Effector CD4-positive, alpha-beta T cell (primary cell): ENCODE measurements at regions not wholly inside any gene's neighbourhood (a gene's known extent, or its start where the extent isn't known, plus 50 kb on each side); places are given as distances from the start of the nearest gene placed in this dataset.
"Not testable (repeated sequence)": the region's sequence is repeated elsewhere in the genome, so short reads cannot be mapped to it uniquely, and the experiment has no call there.

Source experiments
- DNase-seq: peaks from one replicate; pipeline ENCODE4 v3.0.0-alpha.2; 2020

DNA sequence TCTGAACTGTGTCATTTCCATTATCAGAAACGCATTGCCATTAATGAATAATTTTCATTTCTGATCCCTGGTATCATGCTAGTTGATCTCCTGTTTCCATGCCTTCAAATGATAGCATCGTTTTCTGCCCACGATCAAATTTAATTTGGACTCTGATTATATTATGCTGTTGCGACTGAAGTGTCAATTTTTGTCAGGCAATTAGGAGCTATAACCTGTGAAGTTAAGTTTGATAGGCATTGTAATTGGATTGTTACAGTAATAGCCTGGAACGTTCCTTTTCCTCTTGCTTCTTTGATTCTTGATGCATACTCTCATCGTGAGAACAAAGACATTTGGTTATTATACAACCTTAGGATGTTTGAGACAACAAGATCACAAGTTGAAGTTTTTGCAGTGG is 356.3 kb downstream of the VRK1 start:
- DNase-seq: no peak

DNA sequence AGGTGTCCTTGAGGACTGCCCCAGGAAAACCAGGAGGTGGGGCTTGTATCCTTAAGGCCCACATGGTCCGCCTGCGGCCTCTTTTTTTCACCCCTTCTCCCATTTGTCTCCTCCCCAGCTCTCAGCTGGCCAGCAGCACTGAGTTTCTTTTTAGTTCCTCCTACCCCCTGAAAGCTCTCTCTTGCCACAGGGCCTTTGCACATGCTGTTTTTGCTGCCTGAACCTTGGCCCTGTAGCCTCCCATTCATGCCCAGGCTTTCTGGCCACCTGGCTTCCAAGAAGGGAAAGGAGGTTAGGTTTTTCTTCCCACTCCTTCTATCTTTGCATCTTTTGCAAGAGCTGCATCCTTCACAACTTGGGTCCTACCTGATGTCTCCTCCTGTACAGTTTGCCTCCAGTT is 358.1 kb downstream of the VRK1 start:
- no peak for DNase-seq

DNA sequence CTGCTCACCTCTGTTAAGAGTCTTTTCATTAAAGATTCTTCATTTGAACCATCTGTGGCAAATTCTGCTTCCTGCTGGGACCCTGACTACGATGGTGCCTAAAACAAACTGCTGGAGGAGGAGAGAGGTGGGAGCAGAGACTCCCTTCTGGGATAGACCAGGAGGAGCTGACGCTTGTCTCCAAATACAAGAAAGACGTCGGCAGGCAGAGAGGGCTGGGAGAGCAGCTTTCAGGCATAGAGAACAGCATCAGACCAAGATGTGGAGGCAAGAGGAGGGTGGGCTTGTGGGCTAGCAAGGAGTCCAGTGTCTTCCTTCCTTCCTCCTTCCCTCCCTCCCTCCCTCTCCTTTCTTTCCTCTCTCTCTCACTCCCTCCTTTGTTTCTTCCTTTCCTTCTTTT is 358.6 kb downstream of the VRK1 start:
- DNase-seq: no peak

GRCh38 chr14:97156705-97157104 is 359.5 kb downstream of the VRK1 start:
- no peak for DNase-seq

GRCh38 chr14:97158102-97158501 is 360.9 kb downstream of the VRK1 start:
- no peak for DNase-seq

DNA sequence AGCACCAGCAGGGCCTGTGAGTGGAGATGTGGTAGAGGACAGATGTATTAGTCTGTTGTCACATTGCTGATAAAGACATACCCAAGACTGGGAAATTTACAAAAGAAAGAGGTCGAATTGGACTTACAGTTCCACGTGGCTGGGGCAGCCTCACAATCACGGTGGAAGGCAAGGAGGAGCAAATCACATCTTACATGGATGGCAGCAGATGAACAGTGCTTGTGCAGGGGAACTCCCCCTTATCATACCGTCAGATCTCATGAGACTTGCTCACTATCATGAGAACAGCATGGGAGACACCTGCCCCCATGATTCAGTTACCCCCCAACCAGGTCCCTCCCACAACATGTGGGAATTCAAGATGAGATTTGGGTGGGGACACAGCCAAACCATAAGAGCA is 361.9 kb downstream of the VRK1 start:
- no peak for DNase-seq

- no peak for DNase-seq
Measured at GRCh38 chr14:97162621-97163020, 365.4 kb downstream of the VRK1 start.

DNA sequence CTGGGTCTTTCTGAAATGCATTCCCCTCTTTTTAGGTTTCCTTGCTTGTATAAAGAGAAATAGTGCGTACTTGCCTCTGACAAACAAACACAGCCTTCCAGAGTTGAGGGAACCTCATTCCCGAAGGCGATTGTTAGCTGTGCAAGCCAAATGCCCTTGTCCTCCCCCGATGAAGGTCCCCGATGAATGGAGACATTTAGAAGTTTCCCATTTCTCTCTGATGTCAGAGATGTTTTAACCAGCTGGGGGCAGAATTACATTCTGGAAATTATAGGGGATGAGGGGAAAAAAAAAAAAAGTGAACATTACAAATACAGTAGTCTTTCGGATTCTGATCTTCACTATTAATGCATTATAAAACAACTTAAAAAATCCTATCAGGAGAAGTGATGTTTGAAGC is 366.8 kb downstream of the VRK1 start:
- DNase-seq: no peak

- no peak for DNase-seq
Measured at GRCh38 chr14:97166497-97166896, 369.3 kb downstream of the VRK1 start.

GRCh38 chr14:97167577-97167976 is 370.4 kb downstream of the VRK1 start:
- DNase-seq: not testable (repeated sequence)

GRCh38 chr14:97172644-97173043 is 375.5 kb downstream of the VRK1 start:
- no peak for DNase-seq

GRCh38 chr14:97177016-97177415 is 379.8 kb downstream of the VRK1 start:
- DNase-seq: peak; percentile 28

- no peak for DNase-seq
Measured at GRCh38 chr14:97177635-97178034, 380.5 kb downstream of the VRK1 start.

DNA sequence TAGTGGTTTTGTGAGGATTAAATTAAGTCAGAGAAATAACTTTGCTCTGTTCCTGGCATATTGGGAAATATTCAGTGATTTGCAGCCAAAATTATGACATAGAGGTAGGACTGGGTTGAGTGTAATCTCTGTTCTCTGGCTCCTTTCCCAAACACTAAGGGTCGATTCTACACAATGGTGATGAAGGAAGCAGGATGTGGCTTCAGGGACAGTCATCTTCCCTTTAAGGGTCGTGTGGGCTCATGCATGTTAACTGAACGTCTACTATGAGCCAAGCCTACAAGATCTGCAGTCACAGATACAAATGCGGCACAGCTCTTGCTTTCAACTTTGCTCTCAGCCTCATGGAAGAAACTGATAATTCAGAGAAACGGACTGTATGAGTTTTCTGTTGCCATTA is 381.6 kb downstream of the VRK1 start:
- no peak for DNase-seq

DNA sequence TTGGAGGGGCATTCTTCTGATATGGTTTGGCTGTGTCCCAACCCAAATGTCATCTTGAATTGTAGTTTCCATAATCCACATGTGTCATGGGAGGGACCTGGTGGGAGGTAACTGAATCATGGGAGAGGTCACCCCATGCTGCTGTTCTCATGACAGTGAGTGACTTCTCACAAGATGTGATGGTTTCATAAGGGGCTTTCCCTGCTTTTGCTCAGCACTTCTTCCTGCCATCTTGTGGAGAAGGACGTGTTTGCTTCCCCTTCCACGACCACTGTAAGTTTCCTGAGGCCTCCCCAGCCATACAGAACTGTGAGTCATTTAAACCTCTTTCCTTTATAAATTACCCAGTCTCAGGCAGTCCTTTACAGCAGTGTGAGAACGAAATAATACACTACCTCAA is 382.4 kb downstream of the VRK1 start:
- DNase-seq: no peak

- no peak for DNase-seq
Measured at GRCh38 chr14:97180304-97181200, 383.4 kb downstream of the VRK1 start.

DNA sequence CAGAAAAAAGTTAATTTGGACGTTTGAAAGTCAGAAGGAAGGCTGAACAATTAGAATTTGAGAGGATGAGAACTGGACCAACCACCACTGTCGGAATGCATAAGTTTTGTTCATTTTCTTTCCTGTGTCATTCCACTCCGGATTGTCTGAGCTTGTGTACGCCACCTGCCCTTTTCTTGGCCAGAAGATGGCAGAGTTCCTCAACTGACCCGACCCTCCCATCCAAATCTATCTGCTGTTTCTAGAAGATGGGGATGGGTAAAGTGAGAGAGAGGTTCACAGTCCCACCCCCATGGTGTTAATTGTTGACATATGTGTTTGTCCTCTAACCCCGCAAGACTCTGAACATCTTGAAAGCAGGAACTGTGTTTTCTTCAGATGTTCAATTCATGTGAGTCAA is 388.0 kb downstream of the VRK1 start:
- DNase-seq: no peak

GRCh38 chr14:97187916-97188315 is 390.7 kb downstream of the VRK1 start:
- no peak for DNase-seq

- DNase-seq: no peak
Measured at GRCh38 chr14:97196336-97196735, 399.2 kb downstream of the VRK1 start.

GRCh38 chr14:97198813-97199212 is 401.6 kb downstream of the VRK1 start:
- no peak for DNase-seq

GRCh38 chr14:97200245-97200644 is 403.1 kb downstream of the VRK1 start:
- no peak for DNase-seq

DNA sequence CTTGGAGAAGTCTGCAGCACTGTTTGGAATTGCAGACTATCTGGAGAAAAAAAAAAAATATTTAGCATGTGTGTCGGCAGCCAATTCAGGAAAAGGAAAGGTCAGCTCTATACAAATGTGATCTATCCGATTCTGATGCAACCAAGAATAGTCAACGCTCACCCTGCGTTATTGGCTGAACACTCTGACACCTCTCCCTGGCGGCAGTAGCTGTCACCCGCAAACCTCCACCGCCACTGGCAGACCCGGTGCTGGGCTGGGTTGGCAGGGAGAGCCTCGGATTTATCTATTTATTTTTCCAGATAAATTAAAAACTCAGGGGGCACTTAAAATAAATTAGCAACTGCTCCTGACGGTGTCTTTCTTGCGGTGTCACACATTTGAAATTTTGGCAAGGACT is 409.7 kb downstream of the VRK1 start:
- no peak for DNase-seq

DNA sequence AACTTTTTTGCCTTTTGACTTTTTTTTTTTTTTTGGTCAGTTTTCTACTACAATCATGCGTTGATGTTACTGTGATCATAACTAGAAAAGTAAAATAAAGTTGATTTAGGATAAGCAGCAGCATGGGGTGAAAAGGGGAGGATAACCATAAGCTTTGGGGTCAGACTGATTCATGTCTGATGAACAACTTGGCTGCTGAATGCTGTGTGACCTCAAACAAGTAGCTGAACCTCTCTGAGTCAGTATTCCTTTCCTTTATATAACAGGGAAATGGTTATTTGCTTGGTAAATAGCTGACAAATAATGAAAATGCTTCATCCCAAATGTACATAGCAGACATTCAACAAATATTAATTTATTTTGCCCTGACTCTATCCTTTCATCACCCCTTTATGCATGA is 413.0 kb downstream of the VRK1 start:
- no peak for DNase-seq

DNA sequence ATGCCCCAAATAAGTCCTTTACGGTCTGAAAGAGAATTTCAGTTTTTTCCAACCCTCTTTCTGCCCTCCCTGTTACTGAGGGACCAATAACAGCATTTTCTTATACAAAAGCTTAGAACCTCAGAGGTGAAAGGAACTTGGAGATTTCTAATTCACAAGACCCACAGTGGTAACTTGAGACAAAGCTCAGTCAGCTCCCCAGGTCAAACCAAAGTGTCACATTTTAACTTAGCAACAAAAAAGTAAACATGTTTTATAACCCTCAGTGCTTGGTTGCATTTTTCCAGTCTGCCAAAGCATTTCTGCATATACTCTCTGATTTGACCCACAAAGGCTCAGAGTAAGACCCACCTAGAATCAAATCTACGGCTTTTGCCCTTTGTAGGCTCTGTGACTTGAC is 415.2 kb downstream of the VRK1 start:
- DNase-seq: no peak

GRCh38 chr14:97213720-97214119 is 416.5 kb downstream of the VRK1 start:
- no peak for DNase-seq
